DND-41 (cell line): ENCODE measurements at regions not wholly inside any gene's neighbourhood (a gene's known extent, or its start where the extent isn't known, plus 50 kb on each side); places are given as distances from the start of the nearest gene placed in this dataset.

Experiments used
- ATAC-seq: fragments of 200-7000 bp; cut with Tn5 transposase; 3 replicates; pipeline ENCODE4 v1.9.1; 2021; ENCODE audit warnings: low read depth; ENCODE audit not compliant: insufficient read depth
- DNase-seq: peaks from one replicate; pipeline ENCODE4 v3.0.0-alpha.2; 2020
- H2AFZ ChIP-seq: 2 replicates; pipeline ENCODE4 v1.6.0; 2012; ENCODE audit warnings: low read depth, low read length
- H3K27ac ChIP-seq: 2 replicates; pipeline ENCODE4 v1.5.1; 2012; ENCODE audit warnings: low read length, inconsistent platforms
- H3K27me3 ChIP-seq: fragments of 200-600 bp; sonication (generic); 2 replicates; pipeline ENCODE4 v1.6.0; 2012; ENCODE audit warnings: low read length, mild to moderate bottlenecking, inconsistent platforms; ENCODE audit not compliant: insufficient read depth, poor library complexity
- H3K36me3 ChIP-seq: 2 replicates; pipeline ENCODE4 v1.5.1; 2012; ENCODE audit warnings: low read length, inconsistent platforms; ENCODE audit not compliant: insufficient read depth
- H3K4me1 ChIP-seq: 2 replicates; pipeline ENCODE4 v1.5.1; 2012; ENCODE audit warnings: mild to moderate bottlenecking, low read length; ENCODE audit not compliant: insufficient read depth
- H3K4me2 ChIP-seq: 2 replicates; pipeline ENCODE4 v1.6.0; 2012; ENCODE audit warnings: mild to moderate bottlenecking, moderate library complexity, low read length, inconsistent platforms; ENCODE audit not compliant: insufficient read depth
- H3K4me3 ChIP-seq, 2 experiments: fragments of 200-600 bp in 1 of 2; shearing (Covaris generic) in 1 of 2; 2 replicates each; pipeline ENCODE4 v1.5.1; 2012 to 2016; ENCODE audit warnings: inconsistent platforms in 2 of 2, low read length in 2 of 2, mild to moderate bottlenecking in 2 of 2, low read depth in 1 of 2, moderate library complexity in 1 of 2
- H3K79me2 ChIP-seq: 2 replicates; pipeline ENCODE4 v1.6.0; 2012; ENCODE audit warnings: low read length, inconsistent platforms; ENCODE audit not compliant: insufficient read depth
- H3K9ac ChIP-seq: 2 replicates; pipeline ENCODE4 v1.6.0; 2012; ENCODE audit warnings: low read depth, mild to moderate bottlenecking, inconsistent platforms, low read length, moderate library complexity
- H3K9me3 ChIP-seq: 2 replicates; pipeline ENCODE4 v1.5.1; 2012; ENCODE audit warnings: low read length, moderate library complexity, mild to moderate bottlenecking, inconsistent platforms; ENCODE audit not compliant: insufficient read depth, severe bottlenecking
- H4K20me1 ChIP-seq: 2 replicates; pipeline ENCODE4 v1.6.0; 2012; ENCODE audit warnings: low read length; ENCODE audit not compliant: insufficient read depth
- CTCF ChIP-seq: IDR thresholded peaks from 2 replicates; pipeline ENCODE4 v1.5.1; 2012; ENCODE audit warnings: borderline replicate concordance, low read length, moderate library complexity, mild to moderate bottlenecking; ENCODE audit not compliant: poor library complexity, severe bottlenecking; ENCODE audit errors: extremely low read depth
- EZH2 ChIP-seq: IDR thresholded peaks from 3 replicates; pipeline ENCODE4 v1.6.1; 2012; ENCODE audit warnings: borderline replicate concordance, low read depth, mild to moderate bottlenecking, moderate library complexity, low read length, inconsistent platforms; ENCODE audit not compliant: severe bottlenecking

DNA sequence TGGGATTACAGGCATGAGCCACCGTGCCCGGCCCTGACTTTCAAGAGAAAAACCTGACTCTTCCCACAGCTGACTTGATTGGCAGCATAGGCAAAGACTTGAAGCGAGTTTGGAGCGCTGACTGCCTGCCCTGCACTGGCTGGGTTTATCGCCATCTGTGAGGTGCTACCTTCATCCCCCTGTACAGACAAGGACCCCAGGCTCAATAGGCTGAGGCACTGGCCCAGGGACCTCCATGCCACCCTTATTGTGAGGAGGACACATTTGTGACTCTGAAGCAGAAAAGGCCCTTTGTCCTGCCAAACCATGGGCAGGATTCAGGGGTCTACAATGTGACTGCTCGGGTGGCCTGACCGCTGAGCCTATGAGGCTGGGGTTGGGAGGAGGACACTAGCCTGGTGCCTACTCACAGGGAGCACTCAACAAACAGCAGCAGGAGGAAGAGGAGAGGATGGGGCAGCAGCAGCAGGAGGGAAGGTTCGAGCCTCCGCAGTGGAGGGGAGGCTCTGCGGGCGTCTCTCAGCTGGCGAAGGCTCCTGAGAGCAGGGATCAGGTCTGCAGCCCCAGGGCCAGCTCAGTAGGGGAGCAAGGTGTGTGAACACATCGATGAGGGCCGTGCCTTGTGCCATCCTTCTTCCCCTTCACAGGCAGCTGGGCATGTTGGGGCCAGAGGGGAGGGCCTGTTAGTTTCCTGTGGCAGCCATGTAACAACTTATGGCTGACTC lies 72.9 kb upstream of the WNT7B start:
- H3K27ac ChIP-seq = no peak overlapping the region
- no peak for ATAC-seq
- H3K79me2 ChIP-seq = peaks cover 29% of the 10 kb centered on the region
- H3K27me3 ChIP-seq = no peaks in the 10 kb centered on the region
- no peak for DNase-seq
- H3K36me3 ChIP-seq = no peaks in the 10 kb centered on the region; the same call in 1 of the 2 replicates
- H3K4me2 ChIP-seq = no peak overlapping the region
- H3K9me3 ChIP-seq = no peaks in the 10 kb centered on the region
- no peak for TF ChIP-seq EZH2
- no peak for TF ChIP-seq CTCF
- H3K4me1 ChIP-seq = peaks cover 30% of the 10 kb centered on the region
- no peak overlapping the region for H2AFZ ChIP-seq
- H3K4me3 ChIP-seq = no peak overlapping the region
- no peak overlapping the region for H3K9ac ChIP-seq
- H4K20me1 ChIP-seq = no peaks in the 10 kb centered on the region

GRCh38 chr22:46050451-46050845 lies 73.5 kb upstream of the WNT7B start:
- H3K79me2 ChIP-seq = peaks cover 34% of the 10 kb centered on the region
- no peaks in the 10 kb centered on the region for H4K20me1 ChIP-seq
- no peak overlapping the region for H2AFZ ChIP-seq
- H3K4me1 ChIP-seq = peaks cover 30% of the 10 kb centered on the region
- no peak overlapping the region for H3K4me3 ChIP-seq
- H3K9me3 ChIP-seq = no peaks in the 10 kb centered on the region
- no peak for TF ChIP-seq CTCF
- TF ChIP-seq EZH2 = no peak
- ATAC-seq = no peak
- H3K9ac ChIP-seq = no peak overlapping the region
- H3K27ac ChIP-seq = no peak overlapping the region
- H3K4me2 ChIP-seq = no peak overlapping the region
- H3K27me3 ChIP-seq = no peaks in the 10 kb centered on the region
- no peak for DNase-seq
- no peaks in the 10 kb centered on the region; the same call in 1 of the 2 replicates for H3K36me3 ChIP-seq

DNA sequence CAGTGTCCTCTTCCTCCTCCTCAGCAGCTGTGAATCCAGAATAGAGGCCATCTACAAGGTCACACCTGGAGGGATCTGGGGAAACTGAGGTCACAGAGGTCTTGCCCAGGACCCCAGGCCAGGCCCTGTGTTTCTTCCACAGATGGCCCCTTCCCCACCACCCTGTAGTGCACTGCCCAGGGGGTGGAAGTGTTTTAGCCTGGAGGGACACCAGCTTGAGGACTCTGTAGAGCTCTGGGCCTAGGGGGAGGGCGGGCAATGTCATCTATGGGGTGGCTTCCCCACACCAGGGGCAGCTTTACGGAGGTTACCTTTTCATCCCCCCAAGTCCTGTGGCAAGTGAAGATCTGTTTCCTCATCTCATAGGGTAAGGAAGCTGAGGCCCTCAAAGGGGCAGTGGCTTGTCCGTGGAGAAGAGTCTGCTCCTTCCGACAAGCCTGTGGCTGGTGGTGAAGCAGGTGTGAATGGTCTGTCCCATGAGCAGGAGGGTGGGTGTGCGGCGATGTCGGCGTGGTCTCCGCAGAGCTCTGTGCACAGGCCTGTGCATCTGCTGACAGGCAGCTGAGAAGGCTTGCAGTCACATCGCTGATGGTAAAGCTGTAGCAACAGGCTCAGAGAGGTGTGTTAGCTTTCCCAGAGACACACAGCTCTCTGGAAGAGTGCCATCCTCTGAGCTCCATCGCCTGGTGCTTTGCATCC lies 74.1 kb upstream of the WNT7B start:
- Histone ChIP-seq H3K9ac (no peak overlapping the region), H3K4me2 (no peak overlapping the region), H3K36me3 (no peaks in the 10 kb centered on the region; the same call in 1 of the 2 replicates), H3K79me2 (peaks cover 40% of the 10 kb centered on the region), H3K9me3 (no peaks in the 10 kb centered on the region), H3K27me3 (no peaks in the 10 kb centered on the region), H2AFZ (no peak overlapping the region), H3K27ac (no peak overlapping the region), H3K4me3 (no peak overlapping the region), H4K20me1 (no peaks in the 10 kb centered on the region), H3K4me1 (peaks cover 32% of the 10 kb centered on the region)
- ATAC-seq (no peak), DNase-seq (no peak)
- TF ChIP-seq CTCF (no peak), EZH2 (no peak)
